NB4 (cell line): ENCODE measurements at regions not wholly inside any gene's neighbourhood (a gene's known extent, or its start where the extent isn't known, plus 50 kb on each side); places are given as distances from the start of the nearest gene placed in this dataset.

Experiments used
- MYC ChIP-seq: IDR thresholded peaks from 2 replicates; pipeline ENCODE4 v1.6.1; 2011; ENCODE audit warnings: low read depth, low read length
- POLR2A ChIP-seq: IDR thresholded peaks from 2 replicates; pipeline ENCODE4 v1.6.1; 2011; ENCODE audit warnings: mild to moderate bottlenecking; ENCODE audit not compliant: insufficient read length; ENCODE audit errors: extremely low read depth
- TF ChIP-seq, protein P1 (sequence below): IDR thresholded peaks from one replicate; pipeline ENCODE4 v1.5.1; 2012; ENCODE audit warnings: low read depth, low read length
- TF ChIP-seq, protein P2 (sequence below): IDR thresholded peaks from 2 replicates; pipeline ENCODE4 v1.6.1; 2011; ENCODE audit warnings: low read depth, low read length

DNA sequence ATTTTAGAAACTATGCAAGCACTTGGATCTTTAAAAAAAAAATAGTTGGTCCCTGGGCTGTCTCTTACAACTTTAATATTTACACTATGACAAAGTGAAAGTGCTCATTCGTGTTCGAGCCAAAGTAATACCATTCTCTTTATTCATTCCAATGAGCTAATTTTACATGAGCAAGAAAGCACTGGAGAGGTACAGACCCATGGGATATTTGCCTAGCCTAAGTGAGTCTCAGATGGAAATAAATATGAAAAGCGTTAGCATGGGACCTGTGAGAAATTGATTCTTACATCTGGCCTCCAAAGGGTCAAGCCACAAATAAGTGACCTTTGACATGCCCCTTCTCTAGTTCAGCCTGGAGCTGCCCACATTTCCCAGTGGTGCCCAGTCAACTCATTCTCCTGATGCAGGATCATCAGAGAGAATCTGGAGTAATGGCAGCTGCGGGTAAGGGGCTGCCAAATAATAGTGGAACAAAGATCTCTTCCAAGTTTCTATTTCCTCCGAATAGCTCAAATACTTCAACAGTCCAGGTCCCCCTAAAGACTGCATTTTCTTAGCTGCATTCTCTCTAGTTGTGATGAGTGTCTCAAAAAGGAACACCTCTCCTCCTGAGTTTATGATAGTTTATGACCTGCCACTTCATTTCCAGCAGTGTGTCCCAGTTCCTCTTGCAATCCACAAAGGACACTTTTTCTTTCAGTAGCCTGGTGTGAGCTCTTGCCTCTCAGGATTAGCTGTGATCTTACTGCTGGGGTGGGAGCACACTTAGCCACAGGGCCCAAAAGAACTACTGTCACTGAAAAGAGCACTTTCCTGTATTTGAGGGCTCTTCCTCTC, 208.2 kb downstream of the DAD1 start:
- TF ChIP-seq POLR2A (no peak), MYC (no peak)
- TF ChIP-seq, protein P1, sequence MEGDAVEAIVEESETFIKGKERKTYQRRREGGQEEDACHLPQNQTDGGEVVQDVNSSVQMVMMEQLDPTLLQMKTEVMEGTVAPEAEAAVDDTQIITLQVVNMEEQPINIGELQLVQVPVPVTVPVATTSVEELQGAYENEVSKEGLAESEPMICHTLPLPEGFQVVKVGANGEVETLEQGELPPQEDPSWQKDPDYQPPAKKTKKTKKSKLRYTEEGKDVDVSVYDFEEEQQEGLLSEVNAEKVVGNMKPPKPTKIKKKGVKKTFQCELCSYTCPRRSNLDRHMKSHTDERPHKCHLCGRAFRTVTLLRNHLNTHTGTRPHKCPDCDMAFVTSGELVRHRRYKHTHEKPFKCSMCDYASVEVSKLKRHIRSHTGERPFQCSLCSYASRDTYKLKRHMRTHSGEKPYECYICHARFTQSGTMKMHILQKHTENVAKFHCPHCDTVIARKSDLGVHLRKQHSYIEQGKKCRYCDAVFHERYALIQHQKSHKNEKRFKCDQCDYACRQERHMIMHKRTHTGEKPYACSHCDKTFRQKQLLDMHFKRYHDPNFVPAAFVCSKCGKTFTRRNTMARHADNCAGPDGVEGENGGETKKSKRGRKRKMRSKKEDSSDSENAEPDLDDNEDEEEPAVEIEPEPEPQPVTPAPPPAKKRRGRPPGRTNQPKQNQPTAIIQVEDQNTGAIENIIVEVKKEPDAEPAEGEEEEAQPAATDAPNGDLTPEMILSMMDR: no peak
- TF ChIP-seq, protein P2, sequence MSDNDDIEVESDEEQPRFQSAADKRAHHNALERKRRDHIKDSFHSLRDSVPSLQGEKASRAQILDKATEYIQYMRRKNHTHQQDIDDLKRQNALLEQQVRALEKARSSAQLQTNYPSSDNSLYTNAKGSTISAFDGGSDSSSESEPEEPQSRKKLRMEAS: no peak
